ENCODE measurements at regions not wholly inside any gene's neighbourhood (a gene's known extent, or its start where the extent isn't known, plus 50 kb on each side); places are given as distances from the start of the nearest gene placed in this dataset.
"Not testable (repeated sequence)": the region's sequence is repeated elsewhere in the genome, so short reads cannot be mapped to it uniquely, and the experiment has no call there.

- H3K9me3 ChIP-seq (ENCODE audit: insufficient read depth in 2 of 2, low read depth in 1 of 2, low read length in 1 of 2); DNase-seq (ENCODE audit: low read depth in 1 of 2, low spot score in 2 of 2); H3K4ac ChIP-seq (replicated peaks; ENCODE audit: insufficient read length, low read depth, low read length); H3K79me1 ChIP-seq (ENCODE audit: low read depth, low read length); H3K27ac ChIP-seq (ENCODE audit: low read depth, low read length); H2BK5ac ChIP-seq (ENCODE audit: low read depth, low read length); H3K79me2 ChIP-seq (ENCODE audit: control insufficient read depth in 1 of 2, insufficient read depth in 2 of 2, low read length in 2 of 2); H3K4me2 ChIP-seq (ENCODE audit: insufficient read depth in 1 of 2, low read depth in 2 of 2, low read length in 2 of 2); CTCF ChIA-PET (ENCODE audit: partially characterized antibody); H3K27me3 ChIP-seq (replicated peaks in 1 of 4; ENCODE audit: control insufficient read depth in 3 of 4, extremely low read depth in 1 of 4, insufficient read depth in 3 of 4, low read length in 3 of 4); H3K4me3 ChIP-seq (ENCODE audit: extremely low read depth in 1 of 4, insufficient read depth in 2 of 4, low read depth in 3 of 4, low read length in 4 of 4); H3K14ac ChIP-seq (ENCODE audit: insufficient read length); H3K23ac ChIP-seq (ENCODE audit: insufficient read length); H2BK120ac ChIP-seq (replicated peaks; ENCODE audit: low read depth, low read length); POLR2A ChIA-PET (ENCODE audit: partially characterized antibody); H3K9ac ChIP-seq (replicated peaks in 1 of 4; ENCODE audit: extremely low read depth in 1 of 4, low read depth in 3 of 4, low read length in 3 of 4); H3K18ac ChIP-seq (ENCODE audit: extremely low read depth, low read length); FAIRE-seq; H4K91ac ChIP-seq (replicated peaks; ENCODE audit: insufficient read length, low read length); H4K5ac ChIP-seq (ENCODE audit: insufficient read length, low read depth, low read length); H2AK5ac ChIP-seq (ENCODE audit: low read depth, low read length); H3K56ac ChIP-seq (replicated peaks; ENCODE audit: insufficient read length, low read depth, low read length); H4K20me1 ChIP-seq (replicated peaks in 1 of 2; ENCODE audit: control insufficient read depth in 1 of 2, insufficient read depth in 2 of 2, low read length in 2 of 2); H2BK20ac ChIP-seq (ENCODE audit: low read length); H3K23me2 ChIP-seq (ENCODE audit: low read depth, low read length); H3K4me1 ChIP-seq (replicated peaks in 1 of 4; ENCODE audit: control insufficient read depth in 3 of 4, insufficient read depth in 4 of 4, low read length in 3 of 4); H2BK12ac ChIP-seq (ENCODE audit: low read depth, low read length); H2BK15ac ChIP-seq (ENCODE audit: low read length); H3K36me3 ChIP-seq (ENCODE audit: control insufficient read depth in 2 of 4, insufficient read depth in 4 of 4, low read length in 3 of 4); H4K8ac ChIP-seq (ENCODE audit: extremely low read depth, insufficient read depth, low read length); H2AFZ ChIP-seq (ENCODE audit: low read length): not testable (repeated sequence)
- 95% methylated on average over 9 of the region's 10 CpGs; no CpG with 5 or more reads in 1 of the 2 experiments for WGBS, 2 experiments (ENCODE audit: extremely low coverage in 1 of 2, insufficient coverage in 1 of 2, insufficient read length in 1 of 2, insufficient replicate concordance in 2 of 2, low coverage in 1 of 2, low lambda C conversion rate in 2 of 2, missing lambda C conversion rate in 1 of 2)
These were observed 103.3 kb upstream of the PZP start for GRCh38 chr12:9311454-9311853.

- H3K36me3 ChIP-seq (ENCODE audit: control insufficient read depth in 2 of 4, insufficient read depth in 4 of 4, low read length in 3 of 4); H3K9me3 ChIP-seq (ENCODE audit: insufficient read depth in 2 of 2, low read depth in 1 of 2, low read length in 1 of 2); H4K91ac ChIP-seq (replicated peaks; ENCODE audit: insufficient read length, low read length); H4K5ac ChIP-seq (ENCODE audit: insufficient read length, low read depth, low read length); H3K4me3 ChIP-seq (ENCODE audit: extremely low read depth in 1 of 4, insufficient read depth in 2 of 4, low read depth in 3 of 4, low read length in 4 of 4); H3K27me3 ChIP-seq (replicated peaks in 1 of 4; ENCODE audit: control insufficient read depth in 3 of 4, extremely low read depth in 1 of 4, insufficient read depth in 3 of 4, low read length in 3 of 4); CTCF ChIA-PET (ENCODE audit: partially characterized antibody); H3K4me1 ChIP-seq (replicated peaks in 1 of 4; ENCODE audit: control insufficient read depth in 3 of 4, insufficient read depth in 4 of 4, low read length in 3 of 4); H3K4me2 ChIP-seq (ENCODE audit: insufficient read depth in 1 of 2, low read depth in 2 of 2, low read length in 2 of 2); H3K79me2 ChIP-seq (ENCODE audit: control insufficient read depth in 1 of 2, insufficient read depth in 2 of 2, low read length in 2 of 2); H2BK15ac ChIP-seq (ENCODE audit: low read length); H3K23ac ChIP-seq (ENCODE audit: insufficient read length); H2BK12ac ChIP-seq (ENCODE audit: low read depth, low read length); H3K18ac ChIP-seq (ENCODE audit: extremely low read depth, low read length); H3K79me1 ChIP-seq (ENCODE audit: low read depth, low read length); H3K14ac ChIP-seq (ENCODE audit: insufficient read length); H3K56ac ChIP-seq (replicated peaks; ENCODE audit: insufficient read length, low read depth, low read length); H2BK120ac ChIP-seq (replicated peaks; ENCODE audit: low read depth, low read length); H3K4ac ChIP-seq (replicated peaks; ENCODE audit: insufficient read length, low read depth, low read length); H3K27ac ChIP-seq (ENCODE audit: low read depth, low read length); H3K23me2 ChIP-seq (ENCODE audit: low read depth, low read length); H2AFZ ChIP-seq (ENCODE audit: low read length); H2BK5ac ChIP-seq (ENCODE audit: low read depth, low read length); H2AK5ac ChIP-seq (ENCODE audit: low read depth, low read length); H3K9ac ChIP-seq (replicated peaks in 1 of 4; ENCODE audit: extremely low read depth in 1 of 4, low read depth in 3 of 4, low read length in 3 of 4); H2BK20ac ChIP-seq (ENCODE audit: low read length); FAIRE-seq; H4K8ac ChIP-seq (ENCODE audit: extremely low read depth, insufficient read depth, low read length); H4K20me1 ChIP-seq (replicated peaks in 1 of 2; ENCODE audit: control insufficient read depth in 1 of 2, insufficient read depth in 2 of 2, low read length in 2 of 2); POLR2A ChIA-PET (ENCODE audit: partially characterized antibody); DNase-seq (ENCODE audit: low read depth in 1 of 2, low spot score in 2 of 2): not testable (repeated sequence)
- 98% methylated on average over 5 of the region's 7 CpGs; no CpG with 5 or more reads in 1 of the 2 experiments for WGBS, 2 experiments (ENCODE audit: extremely low coverage in 1 of 2, insufficient coverage in 1 of 2, insufficient read length in 1 of 2, insufficient replicate concordance in 2 of 2, low coverage in 1 of 2, low lambda C conversion rate in 2 of 2, missing lambda C conversion rate in 1 of 2)
These were observed 102.5 kb upstream of the PZP start for GRCh38 chr12:9310645-9311044.
